Suprapubic skin (tissue), 4 donors: ENCODE measurements at regions not wholly inside any gene's neighbourhood (a gene's known extent, or its start where the extent isn't known, plus 50 kb on each side); places are given as distances from the start of the nearest gene placed in this dataset.

Experiments used
- DNase-seq, 2 donors: peaks; one replicate each; pipeline ENCODE4 v3.0.0-alpha.2; 2019; ENCODE audit warnings: low spot score in 2 of 2
- H3K27ac ChIP-seq: fragments of 200-600 bp; sonication (generic); one replicate; pipeline ENCODE4 v1.5.1; 2019
- H3K27me3 ChIP-seq: fragments of 200-600 bp; sonication (generic); one replicate; pipeline ENCODE4 v1.5.1; 2019
- H3K36me3 ChIP-seq: fragments of 200-600 bp; sonication (generic); one replicate; pipeline ENCODE4 v1.5.1; 2019
- H3K4me1 ChIP-seq: fragments of 200-600 bp; sonication (generic); one replicate; pipeline ENCODE4 v1.5.1; 2019
- H3K4me3 ChIP-seq: fragments of 200-600 bp; sonication (generic); one replicate; pipeline ENCODE4 v1.5.1; 2019; ENCODE audit warnings: mild to moderate bottlenecking
- H3K9me3 ChIP-seq: fragments of 200-600 bp; sonication (generic); one replicate; pipeline ENCODE4 v1.5.1; 2019
- CTCF ChIP-seq, 2 donors: fragments of 200-600 bp in 1 of 2; fragments of 450-650 bp in 1 of 2; sonication (generic) in 1 of 2; IDR thresholded peaks; one replicate each; pipeline ENCODE4 v1.5.1; 2016 to 2019; ENCODE audit warnings: antibody characterized with exemption in 2 of 2, mild to moderate bottlenecking in 1 of 2, moderate library complexity in 1 of 2
- EP300 ChIP-seq: sonication (generic); formaldehyde crosslinking; IDR thresholded peaks from one replicate; pipeline ENCODE4 v1.6.1; 2017; ENCODE audit warnings: antibody characterized with exemption
- POLR2A ChIP-seq, 2 donors: fragments of 450-650 bp; IDR thresholded peaks; one replicate each; pipeline ENCODE4 v1.6.1; 2017; ENCODE audit warnings: antibody characterized with exemption in 2 of 2, mild to moderate bottlenecking in 2 of 2, moderate library complexity in 2 of 2
- POLR2AphosphoS5 ChIP-seq, 3 donors: sonication (generic); formaldehyde crosslinking; IDR thresholded peaks; one replicate each; pipeline ENCODE4 v1.6.1; 2017; ENCODE audit warnings: antibody characterized with exemption in 3 of 3
- WGBS: methylation state at CpG from one replicate; pipeline ENCODE4 v1.1.5; 2018; 5-methylcytosine and 5-hydroxymethylcytosine counted together

- Histone ChIP-seq H3K36me3 (no peaks in the 10 kb centered on the region), H3K27me3 (no peaks in the 10 kb centered on the region), H3K4me3 (no peak overlapping the region), H3K9me3 (no peaks in the 10 kb centered on the region), H3K27ac (no peak overlapping the region), H3K4me1 (no peaks in the 10 kb centered on the region)
- no peak for DNase-seq
- TF ChIP-seq CTCF (IDR thresholded peaks at IDR 0.05) = no peak
- no peak for TF ChIP-seq EP300
- TF ChIP-seq POLR2A (IDR thresholded peaks at IDR 0.05) = no peak
- 93% methylated on average over 1 of the region's 1 CpG for WGBS
Measured at GRCh38 chr3:84825817-84826216, 133.0 kb upstream of the CADM2 start.

GRCh38 chr3:84830476-84830875, 128.3 kb upstream of the CADM2 start:
- no peak overlapping the region for H3K27ac ChIP-seq
- no peak for TF ChIP-seq EP300
- no peak for TF ChIP-seq CTCF (IDR thresholded peaks at IDR 0.05)
- no peak for TF ChIP-seq POLR2AphosphoS5 (IDR thresholded peaks at IDR 0.05)
- no peak for TF ChIP-seq POLR2A (IDR thresholded peaks at IDR 0.05)
- H3K4me3 ChIP-seq = no peak overlapping the region
- H3K27me3 ChIP-seq = no peaks in the 10 kb centered on the region
- no peaks in the 10 kb centered on the region for H3K36me3 ChIP-seq
- H3K4me1 ChIP-seq = no peaks in the 10 kb centered on the region
- 93% methylated on average over 2 of the region's 2 CpGs for WGBS
- H3K9me3 ChIP-seq = no peaks in the 10 kb centered on the region
- no peak for DNase-seq

- Histone ChIP-seq H3K27me3 (no peaks in the 10 kb centered on the region), H3K4me3 (no peak overlapping the region), H3K9me3 (no peaks in the 10 kb centered on the region), H3K27ac (no peak overlapping the region), H3K36me3 (no peaks in the 10 kb centered on the region), H3K4me1 (no peaks in the 10 kb centered on the region)
- WGBS = 88% methylated on average over 2 of the region's 2 CpGs
- DNase-seq = no peak
- TF ChIP-seq POLR2AphosphoS5 (IDR thresholded peaks at IDR 0.05) (no peak), EP300 (no peak), POLR2A (IDR thresholded peaks at IDR 0.05) (no peak), CTCF (IDR thresholded peaks at IDR 0.05) (no peak)
Measured at GRCh38 chr3:84835366-84835765, 123.4 kb upstream of the CADM2 start.

- 22% methylated on average over 2 of the region's 2 CpGs for WGBS
- Histone ChIP-seq H3K9me3 (no peaks in the 10 kb centered on the region), H3K36me3 (no peaks in the 10 kb centered on the region), H3K27ac (no peak overlapping the region), H3K4me1 (no peaks in the 10 kb centered on the region), H3K27me3 (no peaks in the 10 kb centered on the region), H3K4me3 (no peak overlapping the region)
- no peak for DNase-seq
- TF ChIP-seq EP300 = no peak
Measured at GRCh38 chr3:84836961-84837360, 121.8 kb upstream of the CADM2 start.

- no peak overlapping the region for H3K27ac ChIP-seq
- H3K4me3 ChIP-seq = no peak overlapping the region
- H3K9me3 ChIP-seq = peaks cover 4% of the 10 kb centered on the region
- no peaks in the 10 kb centered on the region for H3K27me3 ChIP-seq
- no peak for TF ChIP-seq POLR2AphosphoS5 (IDR thresholded peaks at IDR 0.05)
- no peak for TF ChIP-seq EP300
- no peak for TF ChIP-seq POLR2A (IDR thresholded peaks at IDR 0.05)
- no peak for TF ChIP-seq CTCF (IDR thresholded peaks at IDR 0.05)
- no peak for DNase-seq
- WGBS = 57% methylated on average over 3 of the region's 3 CpGs
- no peaks in the 10 kb centered on the region for H3K36me3 ChIP-seq
- no peaks in the 10 kb centered on the region for H3K4me1 ChIP-seq
Measured at GRCh38 chr3:84877092-84877491, 81.7 kb upstream of the CADM2 start.

GRCh38 chr3:84881288-84881687, 77.5 kb upstream of the CADM2 start:
- TF ChIP-seq CTCF (IDR thresholded peaks at IDR 0.05) (no peak), POLR2AphosphoS5 (IDR thresholded peaks at IDR 0.05) (no peak), EP300 (no peak), POLR2A (IDR thresholded peaks at IDR 0.05) (no peak)
- WGBS = 84% methylated on average over 2 of the region's 2 CpGs
- Histone ChIP-seq H3K4me1 (no peaks in the 10 kb centered on the region), H3K4me3 (no peak overlapping the region), H3K36me3 (no peaks in the 10 kb centered on the region), H3K27ac (no peak overlapping the region), H3K9me3 (no peaks in the 10 kb centered on the region), H3K27me3 (no peaks in the 10 kb centered on the region)
- DNase-seq = no peak
